OCI-LY3 (cell line): ENCODE measurements at regions not wholly inside any gene's neighbourhood (a gene's known extent, or its start where the extent isn't known, plus 50 kb on each side); places are given as distances from the start of the nearest gene placed in this dataset.

ENCODE experiments used
- H2AFZ ChIP-seq: fragments of 200-600, 300-600 bp; shearing (Covaris generic); 2 replicates; pipeline ENCODE4 v1.6.0; 2014; ENCODE audit warnings: antibody characterized with exemption, low read depth, low read length
- H3K27ac ChIP-seq: fragments of 200-600, 300-600 bp; sonication (generic); 2 replicates; pipeline ENCODE4 v1.5.1; 2014; ENCODE audit warnings: mild to moderate bottlenecking, low read length, moderate library complexity, mixed read lengths
- H3K27me3 ChIP-seq: fragments of 200-600, 300-600 bp; sonication (generic); 2 replicates; pipeline ENCODE4 v1.6.1; 2014; ENCODE audit warnings: low read depth, low read length, mixed read lengths
- H3K36me3 ChIP-seq: fragments of 200-600, 300-600 bp; sonication (generic); replicated peaks from 2 replicates; pipeline ENCODE3; 2014; ENCODE audit warnings: low read depth, low read length, mixed read lengths
- H3K4me1 ChIP-seq: fragments of 300-600, 200-600 bp; sonication (generic); 2 replicates; pipeline ENCODE4 v1.6.1; 2014; ENCODE audit warnings: low read length, mixed read lengths
- H3K4me2 ChIP-seq: fragments of 200-600, 300-600 bp; sonication (generic); 2 replicates; pipeline ENCODE4 v1.6.1; 2014; ENCODE audit warnings: low read length, mixed read lengths
- H3K4me3 ChIP-seq: fragments of 300-600, 200-600 bp; sonication (generic); 2 replicates; pipeline ENCODE4 v1.5.1; 2014; ENCODE audit warnings: antibody characterized with exemption, mild to moderate bottlenecking, low read length, moderate library complexity
- H3K79me2 ChIP-seq: fragments of 300-600, 200-600 bp; shearing (Covaris generic); 2 replicates; pipeline ENCODE4 v1.6.1; 2014; ENCODE audit warnings: mild to moderate bottlenecking, low read length, mixed read lengths
- H3K9ac ChIP-seq: fragments of 300-600, 200-600 bp; shearing (Covaris generic); 2 replicates; pipeline ENCODE4 v1.6.0; 2014; ENCODE audit warnings: mild to moderate bottlenecking, low read length, moderate library complexity
- H3K9me3 ChIP-seq: fragments of 200-600, 300-600 bp; shearing (Covaris generic); 2 replicates; pipeline ENCODE4 v1.6.1; 2014; ENCODE audit warnings: low read length, mixed read lengths; ENCODE audit not compliant: insufficient read depth
- H4K20me1 ChIP-seq: fragments of 200-600, 300-600 bp; sonication (generic); 2 replicates; pipeline ENCODE4 v1.6.1; 2016; ENCODE audit warnings: low read length, mixed read lengths; ENCODE audit not compliant: insufficient read depth
- CTCF ChIP-seq: fragments of 200-600, 300-600 bp; sonication (generic); IDR thresholded peaks from 2 replicates; pipeline ENCODE4 v1.5.1; 2014; ENCODE audit warnings: antibody characterized with exemption, low read length, low read depth
- EZH2phosphoT487 ChIP-seq: fragments of 200-600 bp; shearing (Covaris generic); IDR thresholded peaks from 2 replicates; pipeline ENCODE4 v1.6.1; 2018; ENCODE audit warnings: antibody characterized with exemption, mixed run types, low read depth

DNA sequence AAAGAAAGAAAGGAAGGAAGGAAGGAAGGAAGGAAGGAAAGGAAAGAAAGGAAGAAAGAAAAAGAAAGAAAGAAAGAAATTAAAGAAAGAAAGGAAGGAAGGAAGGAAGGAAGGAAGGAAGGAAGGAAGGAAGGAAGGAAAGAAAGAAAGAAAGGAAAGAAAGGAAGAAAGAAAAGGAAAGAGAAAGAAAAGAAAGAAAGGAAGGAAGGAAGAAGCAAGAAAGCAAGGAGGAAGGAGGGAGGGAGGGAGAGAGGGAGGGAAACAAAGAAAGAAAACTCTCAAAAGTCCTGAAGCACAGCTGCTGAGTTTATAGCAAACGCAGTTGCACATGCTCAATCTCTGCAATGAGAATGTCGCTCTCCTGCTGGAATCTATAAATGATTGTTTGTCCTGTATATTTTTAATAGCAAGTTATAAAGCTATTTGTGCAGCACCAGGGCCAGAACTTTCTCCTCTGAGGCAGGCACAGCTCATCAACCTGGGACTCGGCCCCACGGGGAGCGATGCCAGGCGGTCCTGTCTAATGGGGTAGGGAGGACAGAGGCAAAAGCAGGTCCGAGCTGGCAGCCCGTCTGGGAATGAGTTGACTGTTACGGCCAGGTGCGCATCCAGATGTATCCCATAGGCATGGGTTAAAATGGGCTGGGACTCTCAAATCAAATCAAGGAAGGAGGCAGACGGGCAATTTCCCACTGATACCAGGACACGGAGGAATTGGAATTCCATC is 118.0 kb upstream of the PFKP start:
- H3K79me2 ChIP-seq = no peaks in the 10 kb centered on the region
- TF ChIP-seq CTCF (no peak), EZH2phosphoT487 (no peak)
- H3K4me1 ChIP-seq = peaks cover 48% of the 10 kb centered on the region
- H3K27me3 ChIP-seq = no peaks in the 10 kb centered on the region
- H4K20me1 ChIP-seq = no peaks in the 10 kb centered on the region
- H3K27ac ChIP-seq = peak overlapping the region; percentile 99
- H3K36me3 ChIP-seq = no peaks in the 10 kb centered on the region
- peak overlapping the region; percentile 67 for H3K4me3 ChIP-seq
- H2AFZ ChIP-seq = no peak overlapping the region; the same call in 1 of the 2 replicates
- H3K9me3 ChIP-seq = no peaks in the 10 kb centered on the region
- peak overlapping the region; percentile 77 for H3K4me2 ChIP-seq
- H3K9ac ChIP-seq = peak overlapping the region; percentile 52

GRCh38 chr10:2948127-2948854 is 119.1 kb upstream of the PFKP start:
- Histone ChIP-seq H3K79me2 (no peaks in the 10 kb centered on the region), H3K4me1 (peaks cover 48% of the 10 kb centered on the region), H3K27ac (peak overlapping the region; percentile 99), H4K20me1 (no peaks in the 10 kb centered on the region), H3K9me3 (no peaks in the 10 kb centered on the region), H2AFZ (0 out of 2 replicates have a peak overlapping the region, but pooled peaks have one; percentile 18), H3K27me3 (no peaks in the 10 kb centered on the region), H3K9ac (peak overlapping the region; percentile 52), H3K36me3 (no peaks in the 10 kb centered on the region), H3K4me2 (peak overlapping the region; percentile 87), H3K4me3 (peak overlapping the region; percentile 59)
- no peak for TF ChIP-seq CTCF
- TF ChIP-seq EZH2phosphoT487 = no peak

- Histone ChIP-seq H3K36me3 (no peaks in the 10 kb centered on the region), H3K4me1 (peaks cover 36% of the 10 kb centered on the region), H2AFZ (no peak overlapping the region), H4K20me1 (no peaks in the 10 kb centered on the region), H3K4me3 (no peak overlapping the region), H3K79me2 (no peaks in the 10 kb centered on the region), H3K9ac (no peak overlapping the region), H3K9me3 (no peaks in the 10 kb centered on the region), H3K27ac (no peak overlapping the region), H3K27me3 (peaks cover 5% of the 10 kb centered on the region), H3K4me2 (no peak overlapping the region)
- TF ChIP-seq CTCF (no peak), EZH2phosphoT487 (no peak)
These were observed 122.6 kb upstream of the PFKP start for GRCh38 chr10:2944788-2945187.

DNA sequence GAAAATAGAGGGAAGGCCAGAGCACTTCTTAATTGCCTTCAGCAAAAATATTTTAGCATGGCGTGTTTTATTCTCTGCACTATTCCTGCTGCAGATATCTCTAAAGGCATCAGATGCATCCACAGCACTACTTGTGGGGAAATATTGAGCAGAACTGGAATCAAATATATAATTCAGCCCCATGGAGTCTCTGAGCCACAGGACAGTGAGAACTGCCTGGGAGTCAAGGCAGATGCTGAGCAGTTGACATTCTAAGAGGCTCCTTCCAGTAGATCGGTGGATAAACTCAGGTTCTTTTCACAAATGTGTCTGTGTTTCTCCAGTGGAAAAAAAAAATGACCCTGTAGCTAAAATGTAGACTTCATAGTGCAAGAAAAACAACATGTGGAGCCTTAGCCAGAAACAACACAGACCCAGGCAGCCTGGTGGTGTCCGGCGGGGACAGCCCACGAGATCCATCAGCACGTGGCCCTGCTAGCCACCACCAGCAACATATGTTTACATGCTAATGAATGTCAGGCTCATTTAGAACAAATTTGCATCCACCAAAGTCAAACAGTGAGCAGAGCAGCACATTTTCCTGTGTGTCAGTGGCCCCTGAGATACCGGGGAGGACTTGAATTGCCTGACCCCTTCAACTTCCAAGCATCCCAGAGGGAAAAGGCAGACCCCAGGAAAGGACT is 123.3 kb upstream of the PFKP start:
- Histone ChIP-seq H3K9ac (no peak overlapping the region), H3K27me3 (peaks cover 11% of the 10 kb centered on the region), H3K36me3 (no peaks in the 10 kb centered on the region), H3K79me2 (no peaks in the 10 kb centered on the region), H3K4me1 (peaks cover 36% of the 10 kb centered on the region), H3K27ac (no peak overlapping the region), H3K4me3 (no peak overlapping the region), H3K9me3 (no peaks in the 10 kb centered on the region), H2AFZ (no peak overlapping the region), H3K4me2 (no peak overlapping the region), H4K20me1 (no peaks in the 10 kb centered on the region)
- TF ChIP-seq CTCF = no peak
- TF ChIP-seq EZH2phosphoT487 = no peak
